ENCODE measurements at regions not wholly inside any gene's neighbourhood (a gene's known extent, or its start where the extent isn't known, plus 50 kb on each side); places are given as distances from the start of the nearest gene placed in this dataset.
"Not testable (repeated sequence)": the region's sequence is repeated elsewhere in the genome, so short reads cannot be mapped to it uniquely, and the experiment has no call there.

DNA sequence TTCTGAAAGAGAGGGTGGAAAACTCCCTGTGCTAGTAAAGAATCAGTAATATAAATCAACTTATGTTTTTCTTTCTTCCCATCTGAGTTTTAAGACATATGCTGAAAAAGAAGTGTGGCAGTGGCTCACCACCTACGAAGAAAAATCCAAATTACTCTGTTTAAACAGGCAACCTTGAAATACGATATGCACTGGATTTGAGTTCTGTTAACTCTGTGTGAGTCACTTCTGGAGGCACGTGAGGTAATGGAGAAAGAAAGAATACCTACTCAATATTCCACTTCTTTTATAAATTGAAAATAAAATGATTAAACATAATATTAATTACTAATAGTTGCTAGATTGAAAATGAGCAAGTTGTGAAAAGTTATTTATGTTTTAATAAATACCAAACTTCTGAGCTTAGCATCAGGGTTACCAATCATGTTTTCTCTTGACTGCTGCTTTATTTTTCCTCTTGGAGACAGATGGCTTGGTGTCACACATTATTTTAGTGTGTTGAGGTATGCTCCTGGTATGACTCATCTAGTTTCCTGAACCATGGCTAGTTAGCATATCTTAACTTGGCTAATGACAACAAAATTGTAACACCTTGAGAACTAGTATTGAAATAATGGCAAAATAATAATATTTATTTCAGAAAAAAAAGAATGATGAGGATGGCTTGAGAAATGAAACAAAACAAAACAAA, 1705.5 kb upstream of the PIK3C3 start:
- DNase-seq (ENCODE audit: low read depth): no peak

DNA sequence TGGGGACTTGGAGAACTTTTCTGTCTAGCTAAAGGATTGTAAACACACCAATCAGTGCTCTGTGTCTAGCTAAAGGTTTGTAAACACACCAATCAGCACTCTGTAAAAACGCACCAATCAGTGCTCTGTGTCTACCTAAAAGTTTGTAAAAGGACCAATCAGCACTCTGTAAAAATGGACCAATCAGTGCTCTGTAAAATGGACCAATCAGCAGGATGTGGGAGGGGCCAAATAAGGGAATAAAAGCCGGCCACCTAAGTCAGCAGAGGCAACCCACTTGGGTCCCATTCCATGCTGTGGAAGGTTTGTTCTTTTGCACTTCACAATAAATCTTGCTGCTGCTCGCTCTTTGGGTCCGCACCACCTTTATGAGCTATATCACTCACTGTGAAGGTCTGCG, 1709.4 kb upstream of the PIK3C3 start:
- not testable (repeated sequence) for DNase-seq (ENCODE audit: low read depth)

DNA sequence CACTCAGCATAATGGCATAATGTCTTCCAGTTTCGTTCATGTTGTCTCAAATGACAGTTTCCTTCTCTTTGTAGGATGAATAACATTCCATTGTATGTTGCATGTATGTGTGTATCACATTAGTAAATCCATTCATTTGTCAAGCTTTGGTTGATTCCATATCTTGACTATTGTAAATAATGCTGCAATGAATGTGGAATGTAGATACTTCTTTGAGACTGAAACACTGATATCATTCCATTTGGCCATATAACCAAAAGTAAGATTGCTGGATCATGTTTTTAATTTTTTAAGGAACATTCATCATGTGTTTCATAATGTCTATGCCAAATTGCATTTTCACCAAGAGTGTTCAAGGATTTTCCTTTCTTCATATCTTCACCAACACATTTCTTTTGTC, 1711.4 kb upstream of the PIK3C3 start:
- no peak for DNase-seq (ENCODE audit: low read depth)

DNA sequence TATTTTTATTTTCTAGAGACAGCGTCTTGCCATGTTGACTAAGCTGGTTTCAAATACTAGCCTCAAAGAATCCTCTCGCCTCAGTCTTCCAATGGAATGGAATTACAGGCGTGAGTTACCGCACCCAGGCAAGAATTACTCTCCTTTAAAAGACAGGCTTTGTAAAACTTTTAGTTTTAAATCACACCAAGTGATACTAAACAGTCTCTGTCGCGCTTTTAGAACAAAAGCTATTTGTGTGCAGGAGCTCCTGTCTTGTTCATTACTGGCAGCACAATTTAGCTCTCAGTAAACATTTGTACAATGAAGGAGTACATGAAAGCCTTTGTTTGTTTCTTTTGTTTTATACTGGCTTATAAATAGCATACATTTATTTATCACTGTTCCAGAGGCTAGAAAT, 1719.2 kb upstream of the PIK3C3 start:
- DNase-seq (ENCODE audit: low read depth): no peak

DNA sequence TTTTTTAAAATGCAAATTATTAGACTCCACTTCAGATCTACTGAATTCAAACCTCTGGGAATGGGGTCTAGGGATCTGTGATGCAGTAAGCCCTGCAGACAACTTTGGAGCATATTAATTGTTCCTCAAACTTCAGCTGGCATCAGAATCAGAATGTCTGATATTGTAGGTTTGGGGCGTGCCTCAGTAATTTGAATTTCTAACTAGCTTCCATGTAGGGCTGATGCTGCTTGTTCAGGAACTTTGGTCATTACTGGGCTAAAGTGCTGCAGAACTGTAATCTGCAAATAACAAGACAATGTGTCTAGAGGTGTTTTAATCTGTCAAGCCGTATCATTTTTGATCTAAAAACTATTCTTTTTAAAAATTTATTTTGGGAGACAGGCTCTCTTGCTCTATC, 1719.7 kb upstream of the PIK3C3 start:
- DNase-seq (ENCODE audit: low read depth): no peak

DNA sequence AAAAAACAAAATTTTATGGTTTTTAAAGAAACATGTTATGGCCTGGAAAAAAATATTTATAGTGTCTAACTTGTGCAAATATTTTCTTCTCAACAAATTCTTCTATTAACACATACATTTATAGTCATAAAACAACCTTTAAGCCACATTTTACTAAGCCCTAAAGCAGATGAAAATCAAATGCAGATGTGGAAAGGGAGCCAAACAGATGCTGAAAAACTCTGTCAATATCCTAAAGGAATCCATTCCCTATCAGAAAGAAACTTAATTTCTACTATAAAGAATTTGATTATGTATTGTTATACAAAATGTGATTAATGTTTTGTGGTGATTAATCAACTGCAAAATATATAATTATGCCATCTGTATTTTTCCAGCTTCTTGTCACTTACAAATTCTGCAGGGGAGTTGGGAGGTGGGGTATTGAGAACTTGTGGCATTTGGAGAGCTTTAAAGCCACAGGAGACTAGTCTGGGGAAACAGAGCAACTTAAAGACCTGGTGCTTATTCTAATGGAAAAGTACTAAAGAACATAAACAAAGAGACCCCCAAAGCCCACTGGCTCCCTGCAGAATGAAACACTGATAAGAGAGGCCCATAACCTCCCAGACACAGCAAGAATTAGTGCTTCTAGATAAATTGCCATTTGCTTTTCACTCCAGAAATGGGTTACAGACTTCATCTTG, 1721.0 kb upstream of the PIK3C3 start:
- no peak for DNase-seq (ENCODE audit: low read depth)

DNA sequence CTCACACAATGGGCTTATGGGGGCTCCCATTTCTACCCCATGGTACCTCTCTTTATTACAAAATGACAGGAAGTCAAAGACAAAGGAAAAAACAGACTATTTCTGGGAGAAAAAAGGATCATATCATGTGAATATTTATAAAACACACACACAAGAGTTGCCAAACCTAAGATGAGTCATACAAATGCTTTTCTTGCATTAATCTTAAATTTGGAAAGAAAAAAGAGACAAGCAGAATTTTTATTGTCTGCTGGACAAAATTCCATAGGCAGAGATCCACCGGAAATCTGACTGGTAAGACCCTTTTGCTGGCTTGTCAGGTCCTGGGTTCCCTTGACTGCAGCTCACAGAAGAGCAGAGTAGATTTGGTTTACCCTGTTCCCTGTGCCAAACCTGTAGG, 1732.3 kb upstream of the PIK3C3 start:
- DNase-seq (ENCODE audit: low read depth): no peak

DNA sequence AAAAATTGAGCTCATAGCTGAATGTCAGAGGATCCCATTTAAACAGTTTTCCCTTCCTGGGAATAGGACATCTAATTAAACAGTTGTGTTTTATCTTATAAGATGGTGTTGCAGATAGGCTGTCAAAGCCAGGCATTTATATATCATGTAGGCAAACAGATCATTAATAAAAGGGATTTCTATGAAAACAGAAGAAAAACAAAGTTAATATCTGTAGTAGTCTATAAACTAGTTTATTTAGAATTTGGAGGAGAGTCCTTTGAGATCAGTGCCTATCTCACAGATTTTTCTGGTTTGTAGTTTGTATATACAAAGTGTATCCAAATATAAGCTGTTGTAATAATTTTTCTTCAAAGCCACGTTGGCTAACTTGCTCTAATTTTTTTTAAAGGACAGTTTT, 1738.2 kb upstream of the PIK3C3 start:
- no peak for DNase-seq (ENCODE audit: low read depth)

DNA sequence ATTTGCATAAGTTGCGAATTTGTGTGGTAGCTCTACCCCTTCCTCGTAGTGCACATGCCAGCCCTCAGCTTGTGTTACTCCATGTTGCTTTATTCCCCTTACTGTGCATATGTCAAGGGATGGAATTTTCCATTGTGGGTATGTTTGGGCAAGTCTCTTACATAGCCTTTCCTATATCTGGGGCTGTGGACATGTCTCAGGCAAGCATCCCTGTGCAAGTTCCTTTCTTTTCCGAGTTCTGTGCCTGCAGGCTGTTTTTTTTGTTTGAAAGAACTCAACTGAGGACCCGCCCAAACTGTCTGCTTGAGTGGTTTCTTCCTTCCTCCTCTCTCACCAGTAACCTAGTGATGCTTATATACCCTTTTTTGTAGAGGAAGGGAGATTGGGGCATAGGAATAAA, 1739.1 kb upstream of the PIK3C3 start:
- no peak for DNase-seq (ENCODE audit: low read depth)

DNA sequence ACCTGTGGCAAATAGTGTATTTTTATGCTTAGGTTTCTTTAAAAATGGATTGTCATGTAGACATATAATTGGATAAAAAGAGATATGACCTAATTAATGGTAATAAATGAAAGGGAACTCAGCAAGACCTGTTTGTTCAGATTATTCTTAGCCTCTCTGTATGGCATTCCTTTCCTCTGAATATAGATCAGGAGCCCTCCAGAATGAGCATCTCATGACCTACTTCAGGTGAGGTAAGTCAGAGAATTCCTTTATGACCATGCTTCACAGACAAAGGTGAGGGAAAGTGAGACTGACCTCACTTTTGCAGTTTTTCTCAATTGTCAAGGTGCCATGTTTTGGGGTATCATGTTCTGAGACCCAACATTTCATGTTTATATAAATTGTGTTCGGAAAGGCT, 1744.3 kb upstream of the PIK3C3 start:
- no peak for DNase-seq (ENCODE audit: low read depth)

DNA sequence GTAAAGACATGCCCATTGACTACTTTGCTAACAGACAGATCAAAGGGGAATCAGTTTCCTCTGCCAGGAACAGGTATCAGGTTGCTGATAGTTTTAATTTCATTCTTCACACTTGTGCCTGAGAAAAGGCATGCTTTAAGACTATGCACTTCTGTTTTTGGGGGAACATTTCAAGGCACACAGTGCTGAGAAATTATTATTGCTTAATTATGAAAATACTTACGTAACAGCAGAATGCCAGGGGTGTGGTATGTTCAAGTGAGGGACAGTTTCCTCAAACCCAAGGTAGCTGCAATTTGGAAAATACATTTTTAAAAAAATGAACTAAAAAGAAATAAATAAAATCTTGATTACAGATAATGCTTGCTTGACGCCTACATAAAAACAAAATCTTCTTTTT, 1746.1 kb upstream of the PIK3C3 start:
- no peak for DNase-seq (ENCODE audit: low read depth)

DNA sequence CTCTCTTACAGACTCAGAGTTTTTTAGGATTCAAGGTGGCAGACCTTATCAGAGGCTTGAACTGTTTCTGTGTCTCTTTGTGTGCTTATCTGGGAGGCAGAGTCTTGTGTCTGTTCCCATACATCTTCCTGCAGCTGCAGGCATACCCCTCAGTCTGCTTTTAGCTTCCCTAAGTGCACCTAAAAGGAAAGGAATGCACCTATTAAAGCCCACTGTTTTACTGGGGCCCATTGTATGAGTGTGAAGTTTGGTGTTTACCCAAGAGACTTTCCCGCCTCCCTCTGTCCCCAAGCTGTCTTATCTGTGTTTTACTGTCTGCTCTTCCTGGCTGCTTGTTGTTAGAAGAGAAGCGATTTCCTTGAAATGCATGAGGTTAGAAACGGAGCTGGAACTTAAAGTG, 1757.3 kb upstream of the PIK3C3 start:
- DNase-seq (ENCODE audit: low read depth): no peak

DNA sequence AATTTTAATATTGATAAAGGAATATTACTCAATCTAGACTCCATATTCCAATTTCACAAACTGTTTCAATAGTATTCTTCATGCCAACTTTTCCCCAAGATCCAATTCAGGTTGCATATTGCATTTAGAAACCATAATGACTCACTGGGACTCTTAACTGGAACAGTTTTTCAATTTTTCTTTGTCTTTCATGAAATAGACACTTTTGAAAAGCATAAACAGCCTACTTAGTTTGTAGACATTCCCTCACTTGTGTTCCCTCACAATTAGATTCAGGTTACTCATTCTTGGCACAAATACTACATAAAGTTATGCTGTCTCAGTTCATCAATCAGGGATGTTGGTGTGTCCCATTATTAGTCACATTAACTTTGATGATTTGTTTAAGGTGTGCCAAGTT, 1768.4 kb upstream of the PIK3C3 start:
- no peak for DNase-seq (ENCODE audit: low read depth)

DNA sequence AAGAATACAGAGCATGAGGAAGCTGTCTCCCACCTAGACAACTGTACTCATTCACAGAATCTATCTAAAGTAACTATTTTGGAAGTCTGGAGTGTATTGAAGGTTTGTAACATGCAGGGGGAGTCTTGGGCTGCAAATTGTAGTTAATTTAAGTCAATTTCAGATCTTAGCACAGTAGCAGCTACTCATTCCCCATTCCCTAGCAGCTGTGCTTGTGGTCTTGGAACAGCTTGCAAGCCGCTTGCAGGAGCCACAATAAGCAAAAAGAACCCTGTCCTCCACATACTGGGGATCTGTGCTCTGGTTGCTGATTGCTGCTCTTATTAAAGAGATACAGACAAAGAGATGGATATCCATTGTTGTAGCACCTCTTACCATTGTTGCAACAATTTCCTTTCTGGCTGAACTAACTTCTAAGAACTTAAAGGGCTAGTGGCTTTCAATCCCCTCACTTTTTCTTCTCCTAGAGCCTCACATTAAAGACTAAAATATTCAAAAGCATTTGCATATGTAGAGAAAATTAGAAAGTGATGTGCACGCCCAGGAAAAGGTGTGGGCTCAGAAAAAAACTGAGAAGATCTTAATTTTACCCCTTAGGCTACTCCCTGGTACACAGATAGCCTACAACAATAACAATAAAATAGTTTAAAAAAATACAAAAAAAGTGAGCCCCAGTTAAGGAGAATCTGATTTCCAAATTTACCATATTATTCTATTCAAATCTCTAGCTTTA, 1775.1 kb upstream of the PIK3C3 start:
- DNase-seq (ENCODE audit: low read depth): no peak

DNA sequence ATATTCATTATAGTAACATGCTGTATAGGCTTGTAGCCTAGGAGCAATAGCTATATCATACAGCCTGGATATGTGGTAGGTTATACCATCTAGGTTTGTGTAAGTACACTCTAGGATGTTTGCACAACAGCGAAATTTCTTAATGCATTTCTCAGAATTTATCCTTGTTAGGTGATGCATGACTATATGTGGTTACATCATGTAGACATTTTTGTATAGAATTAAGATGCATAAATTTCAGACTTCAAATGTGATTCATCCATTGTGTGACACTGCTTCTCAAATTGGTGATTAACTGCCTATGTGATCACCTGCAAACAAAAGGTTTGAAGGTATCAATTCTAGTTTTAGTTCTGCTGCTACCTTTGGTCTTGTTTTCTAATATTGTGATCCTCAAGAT, 1787.0 kb upstream of the PIK3C3 start:
- DNase-seq (ENCODE audit: low read depth): no peak

DNA sequence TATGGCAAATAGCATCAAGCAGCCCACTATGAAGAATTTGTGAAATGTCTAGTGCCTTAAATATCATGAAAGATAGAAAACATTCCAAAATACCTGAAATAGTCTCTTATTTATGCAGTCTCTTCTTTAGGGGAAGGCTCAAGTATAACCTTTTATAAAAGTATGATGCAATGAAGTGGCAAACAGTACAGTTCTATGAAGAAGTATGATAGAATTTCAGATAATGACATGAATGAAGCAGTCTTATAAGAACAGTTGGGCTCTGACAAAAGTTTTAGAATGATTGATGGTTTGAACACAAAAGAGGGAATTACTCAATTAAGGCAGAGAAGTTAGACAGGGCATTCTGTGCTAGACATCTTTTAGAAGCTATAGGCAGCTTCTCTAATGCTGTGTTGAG, 1791.8 kb upstream of the PIK3C3 start:
- no peak for DNase-seq (ENCODE audit: low read depth)

DNA sequence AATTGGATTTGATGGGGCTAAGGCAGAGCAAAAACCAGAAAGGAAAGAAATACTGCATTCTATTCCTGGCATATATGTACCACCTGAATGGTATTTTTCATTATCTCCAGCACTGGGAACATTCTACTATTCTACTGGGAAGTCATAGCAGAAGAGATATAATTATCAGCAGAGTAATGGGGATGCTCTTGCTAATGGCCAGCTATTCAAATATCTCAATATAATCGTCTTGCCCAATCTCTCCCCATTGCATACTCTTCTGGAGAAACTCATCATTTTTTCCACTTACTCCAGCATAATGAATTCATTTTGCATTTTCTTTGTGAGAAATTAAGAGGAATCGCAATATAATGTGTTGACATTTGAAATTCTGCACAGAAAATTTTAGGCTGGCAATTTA, 1794.7 kb upstream of the PIK3C3 start:
- DNase-seq (ENCODE audit: low read depth): no peak

DNA sequence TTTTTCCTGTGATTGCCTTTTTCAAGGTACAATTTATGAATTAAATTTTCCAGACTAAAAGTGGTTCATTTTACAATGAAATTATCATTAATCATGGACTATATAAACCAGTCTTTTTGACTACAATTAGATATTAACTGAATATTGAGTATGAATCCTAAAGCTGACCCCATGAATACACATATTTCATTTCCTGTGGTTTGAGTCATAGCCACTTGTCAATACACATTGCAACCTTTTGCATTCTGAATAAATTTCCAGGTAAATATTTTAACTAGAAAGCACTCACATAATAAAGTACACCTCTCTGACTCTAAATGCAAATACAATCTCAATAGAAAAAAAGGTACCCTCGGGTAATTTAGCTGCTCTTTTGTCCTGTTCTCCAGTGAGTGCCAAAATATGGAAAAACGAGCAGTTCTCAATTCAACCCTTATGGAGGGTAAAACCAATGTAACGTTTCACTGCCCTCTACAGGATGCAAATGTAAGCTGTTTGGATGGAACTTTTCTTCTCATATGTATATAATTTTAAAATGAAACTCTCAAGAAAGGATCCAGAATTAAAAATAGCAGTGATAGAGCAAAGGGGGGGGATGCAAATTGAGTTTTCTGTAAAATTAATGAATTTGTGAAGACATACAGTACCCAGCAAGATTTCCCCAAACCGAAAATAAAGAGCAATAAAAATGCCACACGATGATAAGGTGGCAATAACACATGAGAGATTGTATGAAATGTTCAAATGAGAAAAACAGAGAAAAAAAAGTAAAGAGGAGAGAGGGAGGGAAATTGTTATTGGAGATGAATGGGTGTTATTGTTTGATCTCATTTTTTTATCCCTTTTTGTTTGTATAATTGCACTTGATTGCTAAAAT, 1795.7 kb upstream of the PIK3C3 start:
- no peak for DNase-seq (ENCODE audit: low read depth)

DNA sequence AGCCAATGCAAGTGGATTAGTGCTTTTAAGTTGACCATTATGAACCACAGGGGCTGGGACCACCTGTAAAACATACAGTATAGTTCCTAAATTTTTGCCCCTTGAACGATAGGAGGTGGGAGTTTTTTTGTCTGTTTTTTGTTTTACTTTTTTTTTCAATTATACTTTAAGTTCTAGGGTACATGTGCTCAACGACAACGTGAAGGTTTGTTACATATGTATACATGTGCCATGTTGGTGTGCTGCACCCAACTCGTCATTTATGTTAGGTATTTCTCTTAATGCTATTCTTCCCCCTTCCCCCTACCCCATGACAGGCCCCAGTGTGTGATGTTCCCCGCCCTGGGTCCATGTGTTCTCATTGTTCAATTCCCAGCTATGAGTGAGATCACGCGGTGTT, 1797.9 kb upstream of the PIK3C3 start:
- no peak for DNase-seq (ENCODE audit: low read depth)

DNA sequence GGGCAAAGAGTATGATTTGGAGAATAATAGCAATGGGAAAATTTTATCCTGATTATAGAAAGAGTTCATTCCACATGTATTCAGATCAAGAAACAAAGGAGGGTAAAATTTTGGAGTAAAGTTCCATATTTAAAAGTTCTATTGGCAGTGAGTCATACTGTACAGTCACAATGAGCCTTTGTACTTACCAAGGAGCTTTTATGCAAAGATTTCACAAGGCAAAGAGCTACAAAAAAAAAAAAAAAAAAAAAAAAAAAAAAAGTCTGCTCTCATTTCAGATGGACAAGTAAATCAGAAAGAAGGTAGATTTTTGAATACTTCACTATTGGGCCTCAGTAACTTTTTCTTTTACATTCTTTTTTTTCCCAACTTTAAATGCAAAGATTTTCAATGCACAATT, 1802.2 kb upstream of the PIK3C3 start:
- DNase-seq (ENCODE audit: low read depth): no peak

DNA sequence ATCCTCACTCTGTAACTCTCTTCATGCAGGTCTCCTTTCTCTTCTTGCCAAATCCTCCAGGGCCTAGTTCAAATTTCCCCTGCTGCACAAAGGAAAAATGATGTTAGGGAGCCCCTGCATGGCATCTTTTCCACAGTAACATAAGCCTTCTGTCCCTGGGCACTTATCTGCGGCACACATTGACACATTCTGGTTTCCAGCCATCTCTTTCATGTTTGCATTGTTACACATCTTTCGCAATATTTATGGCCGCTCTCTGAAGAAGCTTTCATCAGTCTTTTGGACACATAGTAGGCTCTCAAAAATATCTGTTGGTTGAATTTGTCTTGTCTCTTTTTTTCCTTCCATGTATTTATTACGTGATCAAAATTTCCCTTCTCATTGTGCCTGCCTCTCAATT, 1806.1 kb upstream of the PIK3C3 start:
- no peak for DNase-seq (ENCODE audit: low read depth)

DNA sequence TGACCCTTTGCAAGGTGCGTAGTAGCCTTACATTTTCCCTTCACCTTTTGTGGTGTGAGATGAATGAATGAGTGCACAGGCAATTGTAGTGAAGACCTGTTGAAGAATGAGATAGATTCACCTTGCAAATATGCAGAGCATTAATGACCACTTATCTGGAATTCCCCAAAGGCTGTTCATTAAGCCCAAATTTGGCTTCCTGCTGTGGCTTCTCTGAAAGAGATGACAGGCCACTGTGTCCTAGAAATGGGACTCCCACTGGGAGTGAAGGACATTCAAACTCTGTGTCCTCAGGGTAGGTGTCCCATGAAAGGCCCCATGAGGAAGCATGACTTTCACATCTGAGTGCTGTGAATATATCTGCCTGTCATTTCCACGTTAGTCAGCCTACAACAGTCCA, 1821.8 kb upstream of the PIK3C3 start:
- DNase-seq (ENCODE audit: low read depth): no peak
